RWPE2 (cell line): ENCODE measurements at regions not wholly inside any gene's neighbourhood (a gene's known extent, or its start where the extent isn't known, plus 50 kb on each side); places are given as distances from the start of the nearest gene placed in this dataset.

Experiments used
- ATAC-seq: fragments of 200-7000 bp; cut with Tn5 transposase; 3 replicates; pipeline ENCODE4 v1.9.1; 2021; ENCODE audit warnings: low read depth
- DNase-seq: peaks from one replicate; pipeline ENCODE4 v3.0.0-alpha.2; 2020; ENCODE audit warnings: low spot score
- H3K27ac ChIP-seq: fragments of 450-650 bp; 2 replicates; pipeline ENCODE4 v1.5.1; 2017; ENCODE audit warnings: mild to moderate bottlenecking; ENCODE audit not compliant: poor library complexity, severe bottlenecking
- H3K27me3 ChIP-seq: fragments of 250-450 bp; sonication (Bioruptor Pico); 2 replicates; pipeline ENCODE4 v1.5.1; 2021; ENCODE audit warnings: mild to moderate bottlenecking, moderate library complexity; ENCODE audit not compliant: insufficient read depth, poor library complexity, severe bottlenecking
- H3K36me3 ChIP-seq: fragments of 250-450 bp; sonication (Bioruptor Pico); 2 replicates; pipeline ENCODE4 v1.5.1; 2020; ENCODE audit warnings: low read depth, mild to moderate bottlenecking, moderate library complexity
- H3K4me1 ChIP-seq: fragments of 250-450 bp; sonication (Bioruptor Pico); 2 replicates; pipeline ENCODE4 v1.5.1; 2021; ENCODE audit warnings: mild to moderate bottlenecking, moderate library complexity; ENCODE audit not compliant: insufficient read depth, poor library complexity, severe bottlenecking
- H3K4me3 ChIP-seq: fragments of 250-450 bp; sonication (Bioruptor Pico); 2 replicates; pipeline ENCODE4 v1.5.1; 2021; ENCODE audit warnings: mild to moderate bottlenecking, moderate library complexity; ENCODE audit not compliant: severe bottlenecking
- H3K9me3 ChIP-seq: fragments of 250-450 bp; sonication (Bioruptor Pico); 2 replicates; pipeline ENCODE4 v1.5.1; 2021; ENCODE audit warnings: mild to moderate bottlenecking, moderate library complexity; ENCODE audit not compliant: severe bottlenecking
- TF ChIP-seq, protein P1 (sequence below): fragments of 450-650 bp; IDR thresholded peaks from one replicate; pipeline ENCODE4 v1.5.1; 2017; ENCODE audit warnings: mild to moderate bottlenecking, moderate library complexity; ENCODE audit not compliant: poor library complexity, severe bottlenecking

DNA sequence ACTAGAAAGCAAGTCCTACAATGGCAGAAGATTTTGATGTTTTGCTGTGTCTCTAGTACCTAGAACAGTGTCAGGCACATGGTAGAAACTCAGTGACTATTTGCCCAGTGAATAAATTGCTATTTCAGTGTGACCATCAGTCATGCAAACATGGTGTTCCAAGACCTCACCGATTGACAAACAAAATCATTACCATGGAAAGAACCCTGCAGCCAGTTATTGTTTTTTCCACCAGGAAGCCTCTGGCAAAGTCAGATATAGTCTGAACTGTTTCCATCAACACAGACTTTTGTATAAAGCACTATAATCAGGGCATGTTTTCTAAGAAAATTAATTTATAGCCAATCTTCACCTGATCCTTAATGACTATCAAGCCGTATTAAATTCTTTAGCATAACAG lies 97.3 kb upstream of the RASSF8 start:
- no peaks in the 10 kb centered on the region for H3K36me3 ChIP-seq
- H3K4me3 ChIP-seq = no peak overlapping the region
- ATAC-seq (no peak), DNase-seq (no peak)
- no peaks in the 10 kb centered on the region for H3K27me3 ChIP-seq
- H3K9me3 ChIP-seq = no peaks in the 10 kb centered on the region
- no peaks in the 10 kb centered on the region for H3K4me1 ChIP-seq
- TF ChIP-seq, protein P1, sequence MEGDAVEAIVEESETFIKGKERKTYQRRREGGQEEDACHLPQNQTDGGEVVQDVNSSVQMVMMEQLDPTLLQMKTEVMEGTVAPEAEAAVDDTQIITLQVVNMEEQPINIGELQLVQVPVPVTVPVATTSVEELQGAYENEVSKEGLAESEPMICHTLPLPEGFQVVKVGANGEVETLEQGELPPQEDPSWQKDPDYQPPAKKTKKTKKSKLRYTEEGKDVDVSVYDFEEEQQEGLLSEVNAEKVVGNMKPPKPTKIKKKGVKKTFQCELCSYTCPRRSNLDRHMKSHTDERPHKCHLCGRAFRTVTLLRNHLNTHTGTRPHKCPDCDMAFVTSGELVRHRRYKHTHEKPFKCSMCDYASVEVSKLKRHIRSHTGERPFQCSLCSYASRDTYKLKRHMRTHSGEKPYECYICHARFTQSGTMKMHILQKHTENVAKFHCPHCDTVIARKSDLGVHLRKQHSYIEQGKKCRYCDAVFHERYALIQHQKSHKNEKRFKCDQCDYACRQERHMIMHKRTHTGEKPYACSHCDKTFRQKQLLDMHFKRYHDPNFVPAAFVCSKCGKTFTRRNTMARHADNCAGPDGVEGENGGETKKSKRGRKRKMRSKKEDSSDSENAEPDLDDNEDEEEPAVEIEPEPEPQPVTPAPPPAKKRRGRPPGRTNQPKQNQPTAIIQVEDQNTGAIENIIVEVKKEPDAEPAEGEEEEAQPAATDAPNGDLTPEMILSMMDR = no peak
- no peak overlapping the region for H3K27ac ChIP-seq

DNA sequence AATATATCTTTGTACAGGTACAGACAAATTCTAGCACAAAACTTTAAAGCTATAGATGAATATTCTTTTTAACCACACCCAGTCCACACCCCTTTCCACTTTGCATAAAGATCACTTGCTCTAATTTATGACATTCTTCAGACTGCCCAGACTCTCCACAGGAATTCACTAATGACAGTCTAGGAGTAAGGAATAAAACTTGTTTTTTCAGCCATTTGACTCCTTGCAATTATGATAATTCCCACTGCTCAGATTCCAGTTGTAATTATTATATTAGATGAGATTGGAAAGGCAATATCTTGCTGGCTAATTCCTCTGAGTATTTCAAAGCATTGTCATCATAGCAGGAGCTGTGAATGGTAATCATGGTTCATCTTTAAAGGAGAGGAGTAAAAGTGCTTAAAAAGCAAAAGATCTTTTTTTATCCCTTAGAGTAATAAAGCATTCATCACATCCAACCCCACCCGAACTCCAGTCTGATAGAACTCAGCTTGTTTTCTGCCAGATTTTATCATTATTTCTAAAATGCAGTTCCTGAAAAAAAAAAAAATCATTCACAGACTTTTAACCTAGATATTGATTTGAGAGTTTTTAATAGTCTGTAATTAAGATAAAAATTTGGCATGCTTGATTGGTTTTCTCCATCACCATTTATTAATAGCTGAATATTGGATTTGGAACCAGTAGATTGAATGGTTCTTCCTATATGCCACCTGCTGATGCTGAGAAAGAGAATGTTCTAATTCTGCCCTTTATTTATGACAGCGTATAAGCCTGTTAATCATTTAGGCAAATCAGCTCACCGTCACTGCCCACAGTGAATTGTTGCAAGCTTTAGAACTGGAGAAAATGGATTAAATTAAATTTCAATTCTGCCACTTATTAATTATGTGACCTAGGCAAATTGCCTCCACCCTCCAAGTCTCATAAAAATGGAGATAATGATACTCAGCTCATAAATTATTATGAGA lies 93.9 kb upstream of the RASSF8 start:
- DNase-seq = no peak

DNA sequence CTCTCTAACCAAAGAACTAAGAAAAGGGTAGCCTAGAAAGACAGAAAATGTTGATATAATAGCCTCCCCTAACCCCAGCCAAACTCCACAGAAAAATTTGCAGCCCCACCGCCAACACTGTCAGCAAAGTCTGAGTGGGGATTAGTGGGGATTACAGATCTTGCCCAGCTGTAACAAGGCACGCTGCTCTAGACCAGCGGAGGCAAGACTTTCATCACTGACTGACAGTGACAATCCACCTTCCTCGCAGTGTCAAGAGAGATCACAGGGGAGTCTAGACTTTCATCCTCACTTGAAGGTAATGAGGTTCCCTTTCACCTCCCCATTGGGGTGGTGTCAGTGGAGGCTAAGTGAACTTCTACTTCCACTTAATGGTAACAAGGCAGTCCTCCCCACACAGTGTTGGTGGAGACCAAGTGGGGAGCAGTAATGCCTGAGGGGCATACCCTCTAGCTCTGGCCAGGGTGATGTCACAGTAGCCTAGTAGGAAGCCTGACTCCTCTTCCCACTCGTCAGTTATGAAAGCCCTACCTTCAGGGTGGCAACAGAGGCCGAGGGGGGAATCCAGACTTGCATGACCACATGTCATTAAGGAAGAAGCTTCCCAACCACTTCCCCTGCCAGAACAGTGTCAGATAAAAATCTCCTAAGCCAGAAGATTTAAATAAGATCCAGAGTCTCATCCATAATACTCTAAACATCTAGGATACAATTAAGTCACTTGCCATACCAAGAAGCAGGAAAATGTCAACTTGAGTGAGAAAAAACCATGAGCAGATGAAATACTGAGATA lies 91.7 kb upstream of the RASSF8 start:
- H3K27ac ChIP-seq = no peak overlapping the region
- no peaks in the 10 kb centered on the region for H3K4me1 ChIP-seq
- DNase-seq (no peak), ATAC-seq (no peak)
- no peak overlapping the region for H3K4me3 ChIP-seq
- H3K27me3 ChIP-seq = no peaks in the 10 kb centered on the region
- no peaks in the 10 kb centered on the region for H3K36me3 ChIP-seq
- no peaks in the 10 kb centered on the region for H3K9me3 ChIP-seq
- TF ChIP-seq, protein P1 = no peak

More for the DNA sequence above, 93.9 kb upstream of the RASSF8 start:
- no peaks in the 10 kb centered on the region for H3K4me1 ChIP-seq
- H3K27ac ChIP-seq = no peak overlapping the region
- no peaks in the 10 kb centered on the region for H3K36me3 ChIP-seq
- no peak overlapping the region for H3K4me3 ChIP-seq
- no peak for ATAC-seq
- TF ChIP-seq, protein P1 = no peak
- no peaks in the 10 kb centered on the region for H3K9me3 ChIP-seq
- H3K27me3 ChIP-seq = no peaks in the 10 kb centered on the region

DNA sequence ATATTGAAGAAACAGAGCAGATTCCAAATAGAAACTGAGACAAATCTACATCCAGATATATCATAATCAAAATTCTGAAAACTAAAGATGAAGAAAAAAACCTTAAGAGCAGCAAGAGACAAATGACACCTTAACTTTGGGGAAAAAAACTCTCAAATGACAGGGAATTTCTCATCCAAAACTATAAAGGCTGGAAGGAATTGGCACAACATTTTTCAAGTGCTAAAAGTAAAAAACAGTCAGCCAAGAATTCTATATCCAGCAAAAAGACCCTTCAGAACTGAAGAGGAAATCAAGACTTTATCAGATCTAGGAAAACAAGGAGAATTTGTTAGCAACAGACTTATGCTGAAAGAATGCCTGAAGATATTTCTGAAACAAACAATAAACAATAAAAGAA lies 90.3 kb upstream of the RASSF8 start:
- Histone ChIP-seq H3K36me3 (no peaks in the 10 kb centered on the region), H3K4me1 (no peaks in the 10 kb centered on the region), H3K27me3 (no peaks in the 10 kb centered on the region), H3K9me3 (no peaks in the 10 kb centered on the region), H3K27ac (no peak overlapping the region), H3K4me3 (no peak overlapping the region)
- ATAC-seq (no peak), DNase-seq (no peak)
- TF ChIP-seq, protein P1 = no peak
